HFF-Myc (cell line): ENCODE measurements at regions not wholly inside any gene's neighbourhood (a gene's known extent, or its start where the extent isn't known, plus 50 kb on each side); places are given as distances from the start of the nearest gene placed in this dataset.

ENCODE experiments used
- DNase-seq: peaks from one replicate; pipeline ENCODE4 v3.0.0-alpha.2; 2011; ENCODE audit warnings: low read depth; ENCODE audit errors: extremely low read depth
- H3K4me3 ChIP-seq: replicated peaks from 2 replicates; pipeline ENCODE4 v1.5.1; 2011; ENCODE audit warnings: low read depth, mild to moderate bottlenecking, control low read depth, low read length
- CTCF ChIP-seq: IDR thresholded peaks from 2 replicates; pipeline ENCODE4 v1.5.1; 2012; ENCODE audit warnings: mild to moderate bottlenecking, low read depth, low read length, control low read depth; ENCODE audit errors: missing control alignments

- no peak for TF ChIP-seq CTCF
- H3K4me3 ChIP-seq: no peak overlapping the region
- no peak for DNase-seq
These were observed 547.2 kb upstream of the DIPK2B start for GRCh38 chrX:45747905-45748304.

GRCh38 chrX:45745479-45745878, 544.8 kb upstream of the DIPK2B start:
- no peak overlapping the region for H3K4me3 ChIP-seq
- TF ChIP-seq CTCF: no peak
- no peak for DNase-seq

GRCh38 chrX:45743906-45744625, 543.4 kb upstream of the DIPK2B start:
- DNase-seq: no peak
- no peak overlapping the region for H3K4me3 ChIP-seq
- no peak for TF ChIP-seq CTCF

GRCh38 chrX:45743081-45743533, 542.4 kb upstream of the DIPK2B start:
- no peak for DNase-seq
- H3K4me3 ChIP-seq: no peak overlapping the region
- TF ChIP-seq CTCF: peak; percentile 23

GRCh38 chrX:45740291-45740690, 539.6 kb upstream of the DIPK2B start:
- DNase-seq: no peak
- H3K4me3 ChIP-seq: no peak overlapping the region
- TF ChIP-seq CTCF: no peak

- no peak overlapping the region for H3K4me3 ChIP-seq
- no peak for TF ChIP-seq CTCF
- no peak for DNase-seq
These were observed 534.9 kb upstream of the DIPK2B start for GRCh38 chrX:45735571-45735970.

- H3K4me3 ChIP-seq: no peak overlapping the region
- TF ChIP-seq CTCF: no peak
- no peak for DNase-seq
These were observed 530.8 kb upstream of the DIPK2B start for GRCh38 chrX:45731448-45731847.
